ENCODE measurements at regions not wholly inside any gene's neighbourhood (a gene's known extent, or its start where the extent isn't known, plus 50 kb on each side); places are given as distances from the start of the nearest gene placed in this dataset.

DNA sequence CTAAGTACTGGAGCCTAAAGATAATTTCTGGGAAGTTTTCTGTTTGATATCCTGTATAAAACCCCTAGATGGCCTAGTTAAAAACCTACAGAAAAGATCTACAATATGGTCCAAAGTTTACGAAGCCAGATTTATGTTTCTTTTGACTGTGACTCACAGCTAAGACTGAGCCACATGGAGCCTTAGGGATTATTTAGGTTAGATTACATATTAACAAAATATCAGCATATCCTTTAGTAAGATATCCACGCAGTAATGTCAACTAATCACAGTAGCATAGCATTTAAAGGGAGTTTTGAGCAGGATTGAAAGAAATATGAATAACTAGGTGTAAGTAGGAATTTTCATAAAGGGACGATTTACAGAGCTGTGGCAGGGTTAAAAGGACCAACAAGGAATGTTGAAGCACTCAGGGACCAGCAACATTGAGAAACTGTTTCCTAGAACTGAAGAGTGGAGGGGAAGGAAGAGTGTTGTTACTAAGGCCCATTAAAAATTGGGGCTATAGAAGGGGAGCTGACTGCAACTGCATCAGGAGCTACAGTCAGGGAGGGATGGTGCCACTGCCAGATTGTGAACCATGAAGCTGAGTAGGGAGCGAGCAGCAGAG lies 155.5 kb downstream of the DACT1 start:
- TF ChIP-seq, protein P1, sequence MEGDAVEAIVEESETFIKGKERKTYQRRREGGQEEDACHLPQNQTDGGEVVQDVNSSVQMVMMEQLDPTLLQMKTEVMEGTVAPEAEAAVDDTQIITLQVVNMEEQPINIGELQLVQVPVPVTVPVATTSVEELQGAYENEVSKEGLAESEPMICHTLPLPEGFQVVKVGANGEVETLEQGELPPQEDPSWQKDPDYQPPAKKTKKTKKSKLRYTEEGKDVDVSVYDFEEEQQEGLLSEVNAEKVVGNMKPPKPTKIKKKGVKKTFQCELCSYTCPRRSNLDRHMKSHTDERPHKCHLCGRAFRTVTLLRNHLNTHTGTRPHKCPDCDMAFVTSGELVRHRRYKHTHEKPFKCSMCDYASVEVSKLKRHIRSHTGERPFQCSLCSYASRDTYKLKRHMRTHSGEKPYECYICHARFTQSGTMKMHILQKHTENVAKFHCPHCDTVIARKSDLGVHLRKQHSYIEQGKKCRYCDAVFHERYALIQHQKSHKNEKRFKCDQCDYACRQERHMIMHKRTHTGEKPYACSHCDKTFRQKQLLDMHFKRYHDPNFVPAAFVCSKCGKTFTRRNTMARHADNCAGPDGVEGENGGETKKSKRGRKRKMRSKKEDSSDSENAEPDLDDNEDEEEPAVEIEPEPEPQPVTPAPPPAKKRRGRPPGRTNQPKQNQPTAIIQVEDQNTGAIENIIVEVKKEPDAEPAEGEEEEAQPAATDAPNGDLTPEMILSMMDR (IDR thresholded peaks at IDR 0.05 in 4 of 5, conservative IDR thresholded peaks at IDR 0.05 in 1 of 5): no peak
- TF ChIP-seq POLR2A (IDR thresholded peaks at IDR 0.05): no peak

Data from gastrocnemius medialis (tissue), 4 donors.